SK-N-SH (cell line): ENCODE measurements at regions not wholly inside any gene's neighbourhood (a gene's known extent, or its start where the extent isn't known, plus 50 kb on each side); places are given as distances from the start of the nearest gene placed in this dataset.

ENCODE experiments used
- ELF1 ChIP-seq: IDR thresholded peaks from 2 replicates; pipeline ENCODE4 v1.4.0; 2012
- TF ChIP-seq, protein P1 (sequence below): fragments of 150-350 bp; IDR thresholded peaks from 2 replicates; pipeline ENCODE4 v1.6.1; 2017; ENCODE audit warnings: antibody characterized with exemption, low read length, low read depth, borderline replicate concordance

- TF ChIP-seq, protein P1, sequence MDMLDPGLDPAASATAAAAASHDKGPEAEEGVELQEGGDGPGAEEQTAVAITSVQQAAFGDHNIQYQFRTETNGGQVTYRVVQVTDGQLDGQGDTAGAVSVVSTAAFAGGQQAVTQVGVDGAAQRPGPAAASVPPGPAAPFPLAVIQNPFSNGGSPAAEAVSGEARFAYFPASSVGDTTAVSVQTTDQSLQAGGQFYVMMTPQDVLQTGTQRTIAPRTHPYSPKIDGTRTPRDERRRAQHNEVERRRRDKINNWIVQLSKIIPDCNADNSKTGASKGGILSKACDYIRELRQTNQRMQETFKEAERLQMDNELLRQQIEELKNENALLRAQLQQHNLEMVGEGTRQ, result no peak
- TF ChIP-seq ELF1, result no peak
Observed at GRCh38 chr5:167593329-167594060, 698.0 kb upstream of the WWC1 start.
